Bronchial epithelial cell (primary cell): ENCODE measurements at regions not wholly inside any gene's neighbourhood (a gene's known extent, or its start where the extent isn't known, plus 50 kb on each side); places are given as distances from the start of the nearest gene placed in this dataset.

Source experiments
- DNase-seq: peaks from one replicate; pipeline ENCODE4 v3.0.0-alpha.2; 2010; ENCODE audit warnings: low read depth
- FAIRE-seq: peaks from 2 replicates; lab custom pipeline; 2011; peaks lifted over from hg19 to GRCh38; lab: Jason Lieb, UNC
- H3K27me3 ChIP-seq: 2 replicates; pipeline ENCODE4 v1.5.1; 2011; ENCODE audit warnings: low read length; ENCODE audit not compliant: control insufficient read depth, insufficient read depth
- H3K36me3 ChIP-seq: 2 replicates; pipeline ENCODE4 v1.5.1; 2011; ENCODE audit warnings: low read length; ENCODE audit not compliant: control insufficient read depth, insufficient read depth
- H3K4me3 ChIP-seq: 2 replicates; pipeline ENCODE4 v1.5.1; 2011; ENCODE audit warnings: mild to moderate bottlenecking, low read depth, low read length, control low read depth
- CTCF ChIP-seq: IDR thresholded peaks from 2 replicates; pipeline ENCODE4 v1.5.1; 2011; ENCODE audit warnings: mild to moderate bottlenecking, moderate library complexity, low read length, control low read depth, inconsistent platforms; ENCODE audit not compliant: insufficient read depth, severe bottlenecking

GRCh38 chr6:145115638-145116037, 619.7 kb downstream of the EPM2A start:
- Histone ChIP-seq H3K27me3 (no peaks in the 10 kb centered on the region), H3K36me3 (no peaks in the 10 kb centered on the region), H3K4me3 (no peak overlapping the region)
- TF ChIP-seq CTCF = no peak
- DNase-seq = no peak
- no peak for FAIRE-seq

GRCh38 chr6:145116591-145117178, 618.6 kb downstream of the EPM2A start:
- no peak for TF ChIP-seq CTCF
- no peak for FAIRE-seq
- H3K36me3 ChIP-seq = no peaks in the 10 kb centered on the region
- DNase-seq = peak; percentile 91
- H3K27me3 ChIP-seq = no peaks in the 10 kb centered on the region
- H3K4me3 ChIP-seq = no peak overlapping the region

- Histone ChIP-seq H3K27me3 (no peaks in the 10 kb centered on the region), H3K36me3 (no peaks in the 10 kb centered on the region), H3K4me3 (no peak overlapping the region)
- DNase-seq (no peak), FAIRE-seq (no peak)
- TF ChIP-seq CTCF = no peak
Observed at GRCh38 chr6:145118224-145118623, 617.1 kb downstream of the EPM2A start.

GRCh38 chr6:145119081-145119480, 616.2 kb downstream of the EPM2A start:
- H3K27me3 ChIP-seq = no peaks in the 10 kb centered on the region
- H3K36me3 ChIP-seq = no peaks in the 10 kb centered on the region
- DNase-seq (no peak), FAIRE-seq (no peak)
- no peak for TF ChIP-seq CTCF
- no peak overlapping the region for H3K4me3 ChIP-seq

GRCh38 chr6:145132709-145133108, 602.6 kb downstream of the EPM2A start:
- Histone ChIP-seq H3K4me3 (no peak overlapping the region), H3K36me3 (no peaks in the 10 kb centered on the region), H3K27me3 (no peaks in the 10 kb centered on the region)
- no peak for FAIRE-seq
- no peak for TF ChIP-seq CTCF
- DNase-seq = no peak

- Histone ChIP-seq H3K4me3 (no peak overlapping the region), H3K27me3 (no peaks in the 10 kb centered on the region), H3K36me3 (no peaks in the 10 kb centered on the region)
- TF ChIP-seq CTCF = no peak
- DNase-seq (no peak), FAIRE-seq (no peak)
Observed at GRCh38 chr6:145135702-145136101, 599.6 kb downstream of the EPM2A start.
